ENCODE measurements at regions not wholly inside any gene's neighbourhood (a gene's known extent, or its start where the extent isn't known, plus 50 kb on each side); places are given as distances from the start of the nearest gene placed in this dataset.

GRCh38 chr6:144758602-144759001, 473.5 kb downstream of the UTRN start:
- Histone ChIP-seq H3K56ac (ENCODE audit: insufficient read length, low read depth, low read length) (no peak overlapping the region), H2AFZ (ENCODE audit: low read length) (no peak overlapping the region), H3K27ac (ENCODE audit: insufficient read length, low read depth, low read length) (no peak overlapping the region), H2BK20ac (ENCODE audit: low read depth, low read length, poor library complexity, severe bottlenecking) (no peak overlapping the region), H3K18ac (ENCODE audit: insufficient read length, low read depth, low read length) (no peak overlapping the region), H2BK15ac (ENCODE audit: low read depth, low read length) (no peak overlapping the region), H4K8ac (replicated peaks; ENCODE audit: insufficient read length, low read depth, low read length) (no peak overlapping the region), H3K79me2 (ENCODE audit: insufficient read depth, low read length) (no peaks in the 10 kb centered on the region), H2BK5ac (ENCODE audit: insufficient read length, low read length) (no peak overlapping the region), H3K27me3 (ENCODE audit: insufficient read depth, low read length) (no peaks in the 10 kb centered on the region), H2BK12ac (ENCODE audit: insufficient read length, low read depth, low read length) (no peak overlapping the region), H4K91ac (ENCODE audit: insufficient read length, low read depth, low read length) (no peak overlapping the region), H3K14ac (ENCODE audit: insufficient read depth, low read length) (no peak overlapping the region), H3K9me3 (ENCODE audit: control insufficient read depth, low read depth, low read length) (no peaks in the 10 kb centered on the region), H3K23ac (ENCODE audit: insufficient read length, low read depth, low read length) (no peak overlapping the region), H3K4me1 (ENCODE audit: insufficient read depth, low read length) (no peaks in the 10 kb centered on the region; the same call in 1 of the 2 replicates), H3K23me2 (ENCODE audit: insufficient read length, low read depth, low read length, poor library complexity, severe bottlenecking) (no peaks in the 10 kb centered on the region), H3K4me2 (ENCODE audit: insufficient read depth, insufficient read length, low read length) (no peak overlapping the region), H3K79me1 (ENCODE audit: insufficient read depth, low read depth, low read length, poor library complexity, severe bottlenecking) (no peaks in the 10 kb centered on the region), H4K20me1 (ENCODE audit: control insufficient read depth, insufficient read depth, insufficient read length) (no peaks in the 10 kb centered on the region), H3T11ph (ENCODE audit: low read length) (no peak overlapping the region), H3K4ac (ENCODE audit: low read depth, low read length) (no peak overlapping the region), H2BK120ac (ENCODE audit: low read depth, low read length, poor library complexity, severe bottlenecking) (no peak overlapping the region), H2AK5ac (ENCODE audit: insufficient read length, low read length) (no peak overlapping the region), H3K9ac (ENCODE audit: extremely low read depth, insufficient read length, low read length) (no peak overlapping the region), H4K5ac (ENCODE audit: insufficient read length, low read depth, low read length) (no peak overlapping the region)
- Mint-ChIP-seq H3K27ac (peak overlapping the region in 1 of 3 experiments; percentile 65; a peak in 2 of 7 replicates), H3K9me3 (no peaks in the 10 kb centered on the region), H3K27me3 (ENCODE audit: low read depth) (no peaks in the 10 kb centered on the region), H3K4me3 (no peak overlapping the region), H3K4me1 (peaks cover 0 to 8% of the 10 kb centered on the region in 2 experiments; a peak in 2 of 4 replicates), H3K36me3 (ENCODE audit: insufficient read depth in 1 of 3, low read depth in 3 of 3) (peaks cover 0 to 14% (median 9%) of the 10 kb centered on the region in 3 experiments; a peak in 4 of 7 replicates)
- no CpG with 5 or more reads among the region's 3 CpGs for WGBS (ENCODE audit: extremely low coverage, insufficient read length, low lambda C conversion rate)
- no peak for TF ChIP-seq CTCF (conservative IDR thresholded peaks at IDR 0.05)
- no peak for DNase-seq

Measured in H9 (cell line).